ENCODE measurements at regions not wholly inside any gene's neighbourhood (a gene's known extent, or its start where the extent isn't known, plus 50 kb on each side); places are given as distances from the start of the nearest gene placed in this dataset.

DNA sequence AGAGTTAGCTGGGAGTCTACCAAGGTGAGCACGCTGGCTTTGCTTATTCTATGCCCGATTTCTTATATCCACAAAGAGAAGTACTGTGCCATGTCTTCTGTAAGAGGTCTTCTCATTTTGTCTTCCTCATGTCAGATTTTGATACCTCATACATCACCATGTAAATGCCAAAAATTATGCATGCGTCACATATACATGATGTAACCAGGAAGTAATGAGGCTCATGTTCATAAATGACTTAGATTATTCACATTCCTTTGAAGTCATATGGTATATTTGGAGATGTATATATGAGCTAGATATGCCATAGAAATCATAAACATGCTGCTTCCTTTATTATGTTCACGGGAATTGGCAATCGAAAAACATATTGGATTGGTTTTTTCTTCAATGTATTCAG, 97.7 kb upstream of the CELF2 start:
- TF ChIP-seq YY1 (IDR thresholded peaks at IDR 0.05; ENCODE audit: insufficient read depth, insufficient read length) (no peak), SUZ12 (IDR thresholded peaks at IDR 0.05; ENCODE audit: extremely low read depth, insufficient read depth, insufficient read length) (no peak), ZNF274 (IDR thresholded peaks at IDR 0.05; ENCODE audit: low read depth, low read length) (no peak)
